HG02884 (cell line): ENCODE measurements at regions not wholly inside any gene's neighbourhood (a gene's known extent, or its start where the extent isn't known, plus 50 kb on each side); places are given as distances from the start of the nearest gene placed in this dataset.

Experiments
- ATAC-seq: cut with Tn5 transposase; IDR thresholded peaks from one replicate; pipeline ENCODE4 v1.9.1; 2021; ENCODE audit warnings: mild to moderate bottlenecking, moderate library complexity; ENCODE audit not compliant: unreplicated experiment

- no peak for ATAC-seq
Measured at GRCh38 chr1:81409262-81409661, 391.5 kb upstream of the ADGRL2 start.

GRCh38 chr1:81408419-81408818 lies 392.3 kb upstream of the ADGRL2 start:
- no peak for ATAC-seq

GRCh38 chr1:81407000-81407821 lies 393.5 kb upstream of the ADGRL2 start:
- ATAC-seq = no peak

GRCh38 chr1:81406292-81406999 lies 394.3 kb upstream of the ADGRL2 start:
- no peak for ATAC-seq

GRCh38 chr1:81398041-81398440 lies 402.7 kb upstream of the ADGRL2 start:
- ATAC-seq = no peak

- no peak for ATAC-seq
Measured at GRCh38 chr1:81392526-81393226, 408.1 kb upstream of the ADGRL2 start.

- ATAC-seq = no peak
Measured at GRCh38 chr1:81391125-81391828, 409.5 kb upstream of the ADGRL2 start.

GRCh38 chr1:81388435-81388834 lies 412.3 kb upstream of the ADGRL2 start:
- ATAC-seq = no peak

GRCh38 chr1:81387446-81387845 lies 413.3 kb upstream of the ADGRL2 start:
- ATAC-seq = no peak

- ATAC-seq = no peak
Measured at GRCh38 chr1:81382561-81382960, 418.2 kb upstream of the ADGRL2 start.

GRCh38 chr1:81381881-81382280 lies 418.9 kb upstream of the ADGRL2 start:
- ATAC-seq = no peak

GRCh38 chr1:81380436-81380835 lies 420.3 kb upstream of the ADGRL2 start:
- no peak for ATAC-seq

GRCh38 chr1:81379430-81379829 lies 421.3 kb upstream of the ADGRL2 start:
- ATAC-seq = no peak

GRCh38 chr1:81377406-81377805 lies 423.3 kb upstream of the ADGRL2 start:
- ATAC-seq = no peak

GRCh38 chr1:81375884-81376548 lies 424.7 kb upstream of the ADGRL2 start:
- no peak for ATAC-seq

- ATAC-seq = no peak
Measured at GRCh38 chr1:81374481-81374880, 426.3 kb upstream of the ADGRL2 start.

GRCh38 chr1:81371864-81372263 lies 428.9 kb upstream of the ADGRL2 start:
- no peak for ATAC-seq

GRCh38 chr1:81369833-81370232 lies 430.9 kb upstream of the ADGRL2 start:
- ATAC-seq = no peak

- no peak for ATAC-seq
Measured at GRCh38 chr1:81366173-81366572, 434.6 kb upstream of the ADGRL2 start.

- ATAC-seq = no peak
Measured at GRCh38 chr1:81364088-81364487, 436.6 kb upstream of the ADGRL2 start.

- ATAC-seq = no peak
Measured at GRCh38 chr1:81358151-81358550, 442.6 kb upstream of the ADGRL2 start.
